ENCODE measurements at regions not wholly inside any gene's neighbourhood (a gene's known extent, or its start where the extent isn't known, plus 50 kb on each side); places are given as distances from the start of the nearest gene placed in this dataset.
A peak's percentile ranks its signal among the peaks of the same experiment; 100 is the strongest.
"Not testable (repeated sequence)": the region's sequence is repeated elsewhere in the genome, so short reads cannot be mapped to it uniquely, and the experiment has no call there.

DNA sequence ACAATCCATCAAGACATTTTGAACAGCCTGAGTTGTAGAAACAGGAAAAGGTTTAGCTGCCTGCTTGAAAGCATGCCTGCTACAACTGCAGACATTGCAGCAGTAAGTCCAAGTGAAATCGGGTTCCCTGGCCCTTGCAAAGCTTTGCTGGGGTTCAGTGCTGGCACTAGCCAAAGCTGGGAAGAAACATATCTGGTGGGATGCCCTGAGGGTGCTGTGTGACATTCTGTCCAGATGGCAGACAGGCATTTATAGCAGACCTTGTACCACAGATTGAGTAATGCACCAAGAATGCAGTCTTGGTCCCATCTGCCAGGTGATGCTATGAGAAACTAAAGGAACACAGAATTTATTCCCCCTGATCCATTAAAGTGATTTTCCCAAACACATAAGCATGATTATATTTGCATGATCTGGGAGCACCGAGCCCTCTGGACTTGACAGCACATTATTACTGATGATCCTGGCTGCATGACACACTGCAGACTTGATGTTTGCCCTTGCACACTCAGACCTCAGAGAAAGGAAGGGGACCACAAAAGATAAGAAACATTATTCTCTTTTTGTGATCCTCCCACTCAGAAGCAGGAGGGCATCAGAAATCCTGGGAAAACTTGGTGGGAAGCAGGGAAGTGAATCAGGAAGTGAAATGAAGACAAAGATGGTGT, 223.7 kb upstream of the FAM78B start:
- FAIRE-seq (no peak), DNase-seq (ENCODE audit: low spot score) (no peak)

DNA sequence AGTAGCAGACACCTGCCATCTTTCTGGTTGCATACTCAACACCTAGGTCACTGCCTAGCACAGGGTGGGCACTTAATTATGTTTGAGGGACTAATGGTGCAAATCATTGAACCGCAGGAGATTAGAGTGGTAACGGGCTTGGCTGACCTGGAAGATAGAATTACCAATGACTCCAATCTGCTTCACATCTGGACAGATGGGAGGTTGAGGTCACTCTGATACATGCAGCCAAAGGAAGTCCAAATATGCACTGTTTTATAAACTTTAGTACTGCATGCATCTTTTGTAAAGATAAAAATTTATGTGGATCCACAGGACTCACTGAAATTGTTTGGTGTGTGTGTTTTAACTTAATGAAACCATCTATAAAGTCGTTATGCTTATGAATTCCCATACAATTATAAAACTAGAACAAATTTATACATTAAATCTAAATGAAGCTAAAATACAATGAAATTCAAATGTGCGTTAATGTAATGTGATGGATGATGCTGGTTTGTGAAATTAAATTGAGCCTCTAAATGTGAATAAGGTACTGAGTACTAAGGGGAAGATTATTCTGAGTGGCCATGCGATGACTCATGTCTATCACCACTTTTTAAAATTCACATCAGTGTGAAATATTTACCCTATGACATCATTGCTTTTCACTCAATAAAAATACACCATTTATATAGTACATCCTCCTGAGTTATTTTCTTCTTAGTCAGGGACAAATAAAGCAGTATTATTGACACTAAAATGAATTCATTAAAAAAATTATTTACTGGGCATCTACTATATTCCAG, 224.7 kb upstream of the FAM78B start:
- FAIRE-seq (no peak), DNase-seq (ENCODE audit: low spot score) (peak; percentile 5)

DNA sequence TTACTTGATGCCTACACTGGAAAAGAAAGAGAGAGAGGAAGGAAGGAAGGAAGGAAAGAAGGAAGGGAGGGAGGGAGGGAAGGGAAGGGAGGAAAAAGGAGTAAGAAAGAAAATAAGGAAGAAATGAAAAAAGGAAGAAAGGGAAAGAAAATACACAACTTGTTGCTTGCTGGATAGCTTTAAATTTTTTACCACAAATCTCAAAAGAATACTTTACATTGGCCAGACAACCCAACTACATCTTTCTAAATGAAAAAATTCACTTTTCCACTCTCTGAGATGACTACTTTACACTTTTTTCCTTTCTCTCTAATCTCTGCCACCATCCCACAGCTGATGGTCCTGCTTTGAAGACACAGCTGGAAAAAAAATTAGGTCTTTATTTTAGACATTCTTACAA, 228.9 kb upstream of the FAM78B start:
- no peak for DNase-seq (ENCODE audit: low spot score)
- no peak for FAIRE-seq

DNA sequence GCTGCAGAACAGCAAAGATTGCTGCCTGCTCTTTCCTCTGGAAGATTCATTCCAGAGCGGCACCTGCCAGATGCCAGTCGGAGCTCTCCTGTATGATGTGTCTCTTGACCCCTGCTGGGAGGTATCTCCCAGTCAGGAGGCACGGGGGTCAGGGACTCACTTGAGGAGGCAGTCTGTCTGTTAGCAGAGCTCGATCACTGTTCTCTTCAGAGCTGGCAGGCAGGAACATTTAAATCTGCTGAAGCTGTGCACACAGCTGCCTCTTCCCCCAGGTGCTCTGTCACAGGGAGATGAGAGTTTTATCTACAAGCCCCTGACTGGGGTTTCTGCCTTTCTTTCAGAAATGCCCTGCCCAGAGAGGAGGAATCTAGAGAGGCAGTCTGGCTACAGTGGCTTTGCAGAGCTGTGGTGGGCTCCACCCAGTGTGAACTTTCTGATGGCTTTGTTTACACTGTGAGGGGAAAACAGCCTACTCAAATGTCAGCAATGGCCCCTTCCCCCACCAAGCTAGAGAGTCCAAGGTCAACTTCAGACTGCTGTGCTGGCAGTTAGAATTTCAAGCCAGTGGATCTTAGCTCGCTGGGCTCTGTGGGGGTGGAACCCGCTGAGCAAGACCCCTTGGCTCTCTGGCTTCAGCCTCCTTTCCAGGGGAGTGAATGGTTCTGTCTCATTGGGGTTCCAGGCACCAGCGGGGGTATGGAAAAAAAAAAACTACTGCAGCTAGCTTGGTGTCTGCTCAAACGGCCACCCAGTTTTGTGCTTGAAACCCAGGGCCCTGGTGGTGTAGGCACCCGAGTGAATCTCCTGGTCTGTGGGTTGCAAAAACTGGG, 242.7 kb upstream of the FAM78B start:
- DNase-seq (ENCODE audit: low spot score); FAIRE-seq: not testable (repeated sequence)

DNA sequence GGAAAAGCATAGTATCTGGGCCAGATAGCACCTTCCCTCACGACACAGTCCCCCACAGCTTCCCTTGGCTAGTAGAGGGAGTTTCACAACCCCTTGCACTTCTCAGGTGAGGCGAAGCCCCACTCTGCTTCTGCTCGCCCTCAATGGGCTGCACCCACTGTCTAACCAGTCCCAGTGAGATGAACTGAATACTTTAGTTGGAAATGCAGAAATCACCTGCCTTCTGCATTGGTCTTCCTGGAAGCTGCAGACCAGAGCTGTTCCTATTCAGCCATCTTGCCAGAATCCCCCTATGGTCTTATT, 243.2 kb upstream of the FAM78B start:
- FAIRE-seq: no peak

DNA sequence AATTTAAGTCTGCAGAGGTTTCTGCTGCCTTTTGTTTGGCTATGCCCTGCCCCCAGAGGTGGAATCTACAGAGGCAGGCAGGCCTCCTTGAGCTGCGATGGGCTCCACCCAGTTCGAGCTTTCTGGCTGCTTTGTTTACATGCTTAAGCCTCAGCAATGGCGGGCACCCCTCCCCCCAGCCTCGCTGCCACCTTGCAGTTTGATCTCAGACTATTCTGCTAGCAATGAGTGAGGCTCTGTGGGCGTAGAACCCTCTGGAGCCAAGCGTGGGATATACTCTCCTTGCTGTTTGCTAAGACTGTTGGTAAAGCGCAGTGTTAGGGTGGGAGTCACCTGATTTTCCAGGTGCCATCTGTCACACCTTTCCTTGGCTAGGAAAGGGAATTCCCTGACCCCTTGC, 250.0 kb upstream of the FAM78B start:
- DNase-seq (ENCODE audit: low spot score); FAIRE-seq: not testable (repeated sequence)

More for the DNA sequence above, 243.2 kb upstream of the FAM78B start:
- no peak for DNase-seq (ENCODE audit: low spot score)

DNA sequence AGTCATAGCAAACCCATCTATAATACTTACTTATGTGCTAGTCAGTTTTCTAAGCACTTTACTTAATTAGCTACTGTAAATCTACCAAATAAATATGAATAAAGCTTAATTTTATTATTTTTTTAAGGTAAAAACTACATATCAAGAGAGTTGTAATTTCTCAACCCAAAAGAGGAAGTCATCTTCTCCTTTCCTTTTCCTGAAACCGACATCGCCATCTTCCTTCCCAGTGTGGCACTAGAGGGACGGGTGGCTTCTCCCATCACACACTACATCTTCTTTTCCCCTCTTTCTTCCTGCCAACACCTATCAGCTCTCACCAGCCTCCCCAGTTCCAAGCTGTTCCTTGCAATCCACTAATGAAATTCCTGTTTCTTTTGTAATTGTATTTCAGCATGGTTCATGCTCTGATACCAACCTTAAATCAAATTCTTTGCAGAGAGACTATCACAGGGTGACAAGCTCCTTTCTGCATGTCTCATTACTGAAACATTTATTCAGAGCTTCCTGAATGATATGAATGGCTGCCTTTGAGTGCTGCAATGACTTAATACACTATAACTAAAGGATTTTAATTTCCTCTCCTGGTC, 251.6 kb upstream of the FAM78B start:
- FAIRE-seq: no peak
- DNase-seq (ENCODE audit: low spot score): no peak

DNA sequence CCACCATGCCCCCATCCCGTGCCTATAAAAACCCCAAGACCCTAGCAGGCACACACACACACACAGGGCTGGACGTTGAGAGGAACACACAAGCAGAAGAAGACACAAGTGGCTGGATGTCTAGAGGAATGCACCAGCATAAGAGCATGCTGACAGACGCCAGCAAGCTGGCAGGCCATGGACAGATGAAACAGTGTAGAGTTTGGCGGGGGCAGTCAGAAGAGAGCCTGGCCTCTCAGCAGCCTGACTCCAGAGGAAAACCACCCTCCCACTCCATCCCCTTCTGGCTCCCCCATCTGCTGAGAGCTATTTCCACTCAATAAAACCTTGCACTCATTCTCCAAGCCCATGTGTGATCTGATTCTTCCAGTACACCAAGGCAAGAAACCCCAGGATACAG, 255.8 kb upstream of the FAM78B start:
- not testable (repeated sequence) for FAIRE-seq; DNase-seq (ENCODE audit: low spot score)

DNA sequence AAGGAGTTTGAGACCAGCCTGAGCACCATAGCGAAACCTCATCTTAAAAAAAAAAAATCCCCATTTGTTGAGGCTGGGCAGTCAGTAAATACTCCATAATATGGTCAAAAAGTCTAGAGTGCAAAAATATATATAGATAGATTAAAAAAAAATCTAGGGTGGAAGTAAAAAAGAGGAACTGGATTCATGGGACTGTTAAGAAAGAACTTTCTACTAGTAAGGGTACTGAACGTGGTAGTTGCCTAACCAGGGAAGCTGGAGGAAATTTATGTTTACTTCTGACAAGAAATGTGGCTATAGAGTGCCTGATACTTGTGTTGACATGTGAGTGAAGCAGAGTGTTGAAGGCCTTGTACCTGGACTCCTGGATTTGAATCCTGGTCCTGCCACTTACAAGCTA, 265.9 kb upstream of the FAM78B start:
- DNase-seq (ENCODE audit: low spot score): no peak
- FAIRE-seq: no peak

DNA sequence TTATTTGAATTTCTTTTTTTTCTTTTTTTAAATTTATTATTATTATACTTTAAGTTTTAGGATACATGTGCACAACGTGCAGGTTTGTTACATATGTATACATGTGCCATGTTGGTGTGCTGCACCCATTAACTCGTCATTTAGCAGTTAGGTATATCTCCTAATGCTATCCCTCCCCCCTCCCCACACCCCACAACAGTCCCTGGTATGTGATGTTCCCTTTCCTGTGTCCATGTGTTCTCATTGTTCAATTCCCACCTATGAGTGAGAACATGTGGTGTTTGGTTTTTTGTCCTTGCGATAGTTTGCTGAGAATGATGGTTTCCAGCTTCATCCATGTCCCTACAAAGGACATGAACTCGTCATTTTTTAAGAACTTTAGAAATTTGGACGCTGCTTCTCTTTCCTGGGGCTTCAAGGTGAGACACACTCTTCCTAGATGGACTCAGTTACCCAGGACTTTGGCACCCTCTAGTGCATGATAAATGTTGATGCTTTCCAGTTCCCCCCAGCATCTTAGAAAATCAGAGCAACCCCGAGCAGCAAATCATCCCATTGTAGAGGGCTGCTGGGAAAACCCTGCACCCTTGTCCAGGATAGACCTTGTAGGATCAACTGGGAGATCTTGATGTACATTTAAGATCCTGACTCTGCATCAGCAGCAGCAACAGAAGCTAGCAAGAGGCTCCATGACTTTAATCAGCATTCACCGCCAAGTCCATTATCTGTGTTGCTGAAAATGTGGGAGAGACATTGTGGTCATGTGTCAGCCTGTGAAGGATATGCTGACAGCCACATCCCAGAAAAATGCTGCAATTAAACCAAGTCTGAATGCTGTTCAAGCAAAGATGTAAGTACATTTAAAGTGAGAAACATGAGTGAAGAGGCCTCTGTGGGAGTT, 266.9 kb upstream of the FAM78B start:
- FAIRE-seq: not testable (repeated sequence)
- DNase-seq (ENCODE audit: low spot score): peak; percentile 15

DNA sequence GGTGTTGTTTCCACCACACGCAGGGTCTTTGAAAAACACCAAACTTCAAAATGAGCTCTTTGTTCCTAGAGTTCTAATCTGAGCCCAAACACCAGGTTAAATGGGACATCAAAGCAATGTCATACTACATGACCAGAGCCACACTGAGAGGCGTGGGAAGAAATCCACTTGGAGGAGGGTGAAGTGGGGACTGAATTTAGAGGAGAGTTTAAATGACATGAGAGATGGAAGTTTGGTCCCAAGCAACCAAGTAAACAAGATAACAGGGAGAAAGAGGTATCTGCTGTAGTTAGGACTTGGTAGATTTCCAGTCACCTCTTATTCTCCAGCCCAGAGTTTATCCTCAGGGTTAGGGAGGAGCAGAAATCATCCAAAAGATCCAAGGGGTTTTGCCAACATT, 290.9 kb upstream of the FAM78B start:
- no peak for FAIRE-seq
- DNase-seq (ENCODE audit: low spot score): no peak

DNA sequence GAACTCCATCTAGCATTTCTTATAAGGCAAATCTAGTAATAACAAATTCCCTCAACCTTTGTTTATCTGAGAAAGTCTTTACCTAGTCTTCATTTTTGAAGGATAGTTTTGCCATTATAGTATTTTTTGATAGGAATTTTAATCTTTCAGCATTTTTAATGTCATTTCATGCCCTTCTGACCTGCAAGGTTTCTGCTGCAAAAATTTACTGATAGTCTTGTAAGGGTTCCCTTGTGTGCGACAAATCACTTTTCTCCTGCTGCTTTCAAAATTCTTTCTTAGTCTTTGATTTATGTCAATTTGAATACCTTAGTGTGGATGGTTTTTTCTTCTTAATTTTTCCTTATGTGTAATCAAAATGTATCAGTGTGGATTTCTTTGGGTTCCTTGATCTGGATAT, 297.5 kb upstream of the FAM78B start:
- FAIRE-seq (no peak), DNase-seq (ENCODE audit: low spot score) (no peak)

DNA sequence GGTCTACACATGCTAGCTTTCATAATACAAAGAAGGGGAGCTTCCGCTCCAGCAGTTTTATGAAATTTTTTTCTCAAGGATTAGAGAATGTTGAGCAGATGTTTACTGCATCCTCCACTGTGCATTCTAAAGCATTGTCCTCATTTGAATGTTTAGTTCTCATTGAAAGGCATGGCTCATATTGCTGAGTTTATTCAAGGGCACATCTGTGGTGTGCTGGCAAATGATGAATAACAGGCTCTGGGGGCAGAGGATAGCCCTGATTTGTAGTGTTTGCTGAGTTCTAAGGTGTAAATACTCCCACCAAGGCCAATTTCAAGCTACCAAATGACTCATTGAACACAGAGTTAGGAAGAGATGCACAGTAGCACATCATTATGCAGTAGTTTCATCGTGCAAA, 303.2 kb upstream of the FAM78B start:
- DNase-seq (ENCODE audit: low spot score): no peak
- no peak for FAIRE-seq

DNA sequence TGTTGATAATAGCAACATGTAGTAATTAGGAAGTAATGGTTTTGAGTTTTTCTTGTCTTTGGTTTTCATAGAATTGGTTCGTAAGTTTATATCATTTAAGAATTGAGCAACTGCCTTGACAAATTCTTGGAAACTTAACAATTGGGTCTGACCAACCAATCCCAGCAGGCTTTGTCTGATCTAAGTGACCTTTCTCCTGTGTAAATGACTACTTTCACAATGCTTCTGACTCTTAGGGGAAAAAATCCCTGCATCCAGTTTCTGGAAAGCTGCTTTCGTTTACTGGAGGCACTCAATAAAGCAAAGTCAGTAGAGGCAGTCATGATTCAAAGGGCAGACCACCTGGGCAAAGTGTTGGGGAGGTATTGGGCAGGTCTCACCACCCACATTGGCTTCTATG, 303.6 kb upstream of the FAM78B start:
- DNase-seq (ENCODE audit: low spot score): no peak
- no peak for FAIRE-seq

DNA sequence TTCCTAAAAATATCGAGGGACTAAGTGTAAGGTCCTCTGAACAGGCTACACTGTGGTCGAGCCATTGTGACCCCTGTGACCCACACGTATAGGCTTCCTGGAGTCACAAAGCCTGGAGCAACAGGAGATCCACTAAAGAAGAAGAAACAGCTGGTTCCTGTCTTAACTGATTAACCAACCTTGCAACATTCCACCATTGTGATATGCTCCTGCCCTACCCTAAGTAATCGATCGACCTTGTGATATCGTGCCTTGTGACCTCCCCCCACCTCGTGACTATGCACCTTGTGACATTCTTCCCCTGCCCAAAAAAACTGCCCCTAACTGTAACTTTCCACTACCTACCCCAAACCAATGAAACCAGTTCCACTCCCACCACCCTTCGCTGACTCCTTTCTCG, 304.6 kb upstream of the FAM78B start:
- FAIRE-seq: no peak

DNA sequence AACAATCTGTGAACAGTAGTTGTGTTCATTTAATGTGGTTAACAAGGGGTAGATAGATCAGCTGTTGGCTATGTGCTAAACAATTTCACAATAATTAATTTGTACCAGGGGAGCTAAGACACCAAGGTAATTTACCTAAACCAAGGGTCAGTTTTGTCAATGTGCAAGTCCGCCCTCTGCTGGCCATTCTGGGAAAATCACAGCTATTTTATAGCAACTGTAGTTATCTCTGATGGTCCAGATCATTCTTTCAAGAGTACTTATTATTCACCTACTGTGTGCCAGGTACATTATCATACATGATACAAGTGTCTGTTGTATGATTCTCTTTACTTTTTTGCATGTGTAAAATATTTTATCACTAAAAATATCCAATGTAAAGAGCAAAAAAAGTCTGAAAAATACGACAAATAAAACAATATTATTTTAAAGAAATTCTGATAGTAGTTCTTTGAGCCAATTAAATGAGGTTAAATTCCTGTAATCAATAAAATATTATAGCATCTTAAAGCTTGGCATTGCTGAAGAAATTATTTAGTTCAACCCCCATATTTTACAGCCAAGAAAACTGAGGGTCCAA, 312.3 kb upstream of the FAM78B start:
- peak; percentile 20 for DNase-seq (ENCODE audit: low spot score)
- peak; percentile 47 for FAIRE-seq

More for the DNA sequence above, 304.6 kb upstream of the FAM78B start:
- DNase-seq (ENCODE audit: low spot score): no peak

DNA sequence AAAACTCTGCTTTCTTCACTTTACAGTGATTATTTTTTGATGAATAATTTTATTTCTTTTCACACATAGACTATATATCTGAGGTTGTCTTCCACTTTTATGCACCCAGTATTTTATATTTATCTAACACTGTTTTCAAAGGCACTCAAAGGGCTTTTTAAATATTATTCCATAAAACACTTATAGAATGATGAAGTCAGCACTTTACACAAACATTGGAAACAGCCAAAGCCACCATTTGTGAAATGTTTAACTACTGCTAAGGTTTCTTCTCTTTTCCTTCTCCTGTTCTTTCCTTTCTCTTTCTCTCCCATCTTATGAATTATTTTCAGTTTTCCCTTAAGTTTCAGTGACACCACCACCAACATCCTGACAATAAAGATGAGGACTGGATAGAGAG, 317.7 kb upstream of the FAM78B start:
- DNase-seq (ENCODE audit: low spot score) (no peak), FAIRE-seq (no peak)

DNA sequence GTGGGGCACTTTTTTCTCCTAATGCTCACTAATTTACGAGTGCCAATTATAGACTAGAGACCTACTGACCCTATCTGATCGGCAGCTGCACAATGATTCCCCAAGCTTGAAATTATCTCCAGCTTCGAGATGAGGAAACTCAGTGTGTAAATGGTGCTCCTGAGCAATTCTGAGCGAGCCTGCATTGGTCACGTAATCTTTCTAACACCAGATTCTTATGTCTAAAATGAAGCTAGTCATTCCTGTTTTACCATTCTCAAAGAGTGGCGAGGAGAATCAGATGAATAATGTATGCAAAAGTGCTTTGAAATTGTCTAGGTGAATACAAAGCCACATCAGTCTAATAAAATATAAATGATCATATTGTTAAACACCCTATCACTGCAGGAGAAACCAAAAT, 318.1 kb upstream of the FAM78B start:
- DNase-seq (ENCODE audit: low spot score): no peak
- no peak for FAIRE-seq

DNA sequence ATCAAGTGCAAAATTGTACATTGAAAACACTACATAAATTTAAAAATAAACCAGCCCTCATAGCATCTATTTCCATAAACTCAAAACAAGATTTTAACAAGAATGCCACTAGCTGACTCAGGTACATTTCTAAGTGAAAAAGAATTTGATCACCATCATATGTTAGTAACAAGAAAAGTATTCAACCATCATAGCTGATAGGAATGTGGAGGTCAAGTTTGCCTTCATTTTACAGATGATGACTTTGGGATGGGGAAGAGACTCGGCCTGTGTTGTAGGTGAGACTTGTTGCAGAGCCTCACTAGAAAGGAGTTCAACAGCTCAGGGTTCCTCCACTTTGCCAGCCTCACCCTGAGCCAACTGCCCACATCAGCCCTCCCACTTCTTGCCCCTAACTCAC, 318.8 kb upstream of the FAM78B start:
- no peak for FAIRE-seq
- no peak for DNase-seq (ENCODE audit: low spot score)

DNA sequence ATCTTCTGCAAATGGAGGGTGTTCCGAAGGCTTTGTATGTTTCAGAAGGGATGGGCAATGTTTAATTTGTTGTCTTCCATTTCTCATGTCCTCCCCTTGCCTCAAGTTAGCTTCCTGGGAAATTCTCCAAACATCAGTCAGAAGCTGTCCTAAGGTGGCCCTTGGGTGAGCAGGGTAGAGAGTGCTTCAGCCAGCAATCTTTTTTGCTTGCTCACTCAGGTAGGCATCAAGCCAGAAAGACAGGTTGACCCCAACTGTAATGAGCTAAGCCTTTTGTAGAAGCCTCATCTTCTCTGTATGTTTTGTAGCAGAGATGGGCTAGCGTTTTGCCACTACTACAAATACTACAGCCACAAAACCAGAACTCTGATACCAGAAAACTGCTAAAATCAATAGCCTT, 321.5 kb upstream of the FAM78B start:
- no peak for DNase-seq (ENCODE audit: low spot score)
- no peak for FAIRE-seq

DNA sequence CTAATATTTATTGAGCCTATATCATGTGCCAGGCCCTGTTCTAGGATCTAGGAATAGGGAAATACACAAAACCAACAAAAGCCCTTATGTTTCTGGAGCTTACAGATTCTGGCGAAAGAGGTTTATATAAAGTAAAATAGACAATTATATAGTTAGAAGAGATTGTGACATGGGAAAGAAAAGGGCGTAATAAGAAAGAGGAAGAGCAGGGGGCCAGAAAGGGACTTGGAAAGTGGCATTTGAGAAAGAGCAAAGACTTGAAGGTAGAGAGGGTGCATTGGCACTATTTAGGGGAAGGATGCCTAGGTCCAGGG, 322.5 kb upstream of the FAM78B start:
- no peak for FAIRE-seq
- DNase-seq (ENCODE audit: low spot score): no peak
